Stimulated activated CD8-positive, alpha-beta memory T cell treated with anti-CD3 and anti-CD28 coated beads, Interleukin-2, amount 100 ng/mL, for 1 hour (primary cell): ENCODE measurements at regions not wholly inside any gene's neighbourhood (a gene's known extent, or its start where the extent isn't known, plus 50 kb on each side); places are given as distances from the start of the nearest gene placed in this dataset.
A peak's percentile ranks its signal among the peaks of the same experiment; 100 is the strongest.

ENCODE experiments used
- DNase-seq, 2 donors: peaks; one replicate each; pipeline ENCODE4 v3.0.0-alpha.2; 2020; ENCODE audit warnings: low read depth in 2 of 2

- DNase-seq = no peak
Observed at GRCh38 chr12:91793676-91794075, 352.0 kb downstream of the BTG1 start.

GRCh38 chr12:91792597-91792996 is 353.0 kb downstream of the BTG1 start:
- no peak for DNase-seq

GRCh38 chr12:91786499-91787272 is 359.0 kb downstream of the BTG1 start:
- no peak for DNase-seq

- no peak for DNase-seq
Observed at GRCh38 chr12:91785655-91786498, 359.8 kb downstream of the BTG1 start.

GRCh38 chr12:91781114-91781513 is 364.5 kb downstream of the BTG1 start:
- DNase-seq = no peak

GRCh38 chr12:91778938-91779400 is 366.7 kb downstream of the BTG1 start:
- peak in 1 of 2 donors; percentile 0 for DNase-seq

GRCh38 chr12:91778091-91778832 is 367.4 kb downstream of the BTG1 start:
- DNase-seq = no peak

GRCh38 chr12:91777268-91777992 is 368.2 kb downstream of the BTG1 start:
- no peak for DNase-seq

GRCh38 chr12:91774434-91774921 is 371.2 kb downstream of the BTG1 start:
- DNase-seq = no peak

GRCh38 chr12:91773749-91774429 is 371.8 kb downstream of the BTG1 start:
- DNase-seq = no peak

GRCh38 chr12:91772411-91772810 is 373.2 kb downstream of the BTG1 start:
- DNase-seq = no peak

GRCh38 chr12:91769736-91770135 is 375.9 kb downstream of the BTG1 start:
- DNase-seq = no peak

GRCh38 chr12:91767237-91767636 is 378.4 kb downstream of the BTG1 start:
- DNase-seq = no peak

- no peak for DNase-seq
Observed at GRCh38 chr12:91766454-91766853, 379.2 kb downstream of the BTG1 start.

GRCh38 chr12:91763654-91764370 is 381.8 kb downstream of the BTG1 start:
- no peak for DNase-seq

- no peak for DNase-seq
Observed at GRCh38 chr12:91753649-91754048, 392.0 kb downstream of the BTG1 start.

- no peak for DNase-seq
Observed at GRCh38 chr12:91746976-91747375, 398.7 kb downstream of the BTG1 start.

GRCh38 chr12:91744597-91744996 is 401.0 kb downstream of the BTG1 start:
- DNase-seq = no peak

- DNase-seq = no peak
Observed at GRCh38 chr12:91743704-91744321, 401.8 kb downstream of the BTG1 start.

GRCh38 chr12:91743280-91743679 is 402.4 kb downstream of the BTG1 start:
- no peak for DNase-seq
